ENCODE measurements at regions not wholly inside any gene's neighbourhood (a gene's known extent, or its start where the extent isn't known, plus 50 kb on each side); places are given as distances from the start of the nearest gene placed in this dataset.

GRCh38 chr4:144862210-144862609 is 216.3 kb downstream of the HHIP start:
- TF ChIP-seq, protein P1, sequence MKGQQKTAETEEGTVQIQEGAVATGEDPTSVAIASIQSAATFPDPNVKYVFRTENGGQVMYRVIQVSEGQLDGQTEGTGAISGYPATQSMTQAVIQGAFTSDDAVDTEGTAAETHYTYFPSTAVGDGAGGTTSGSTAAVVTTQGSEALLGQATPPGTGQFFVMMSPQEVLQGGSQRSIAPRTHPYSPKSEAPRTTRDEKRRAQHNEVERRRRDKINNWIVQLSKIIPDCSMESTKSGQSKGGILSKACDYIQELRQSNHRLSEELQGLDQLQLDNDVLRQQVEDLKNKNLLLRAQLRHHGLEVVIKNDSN (IDR thresholded peaks at IDR 0.05): no peak
- TF ChIP-seq TAF1 (IDR thresholded peaks at IDR 0.05; ENCODE audit: low read depth): no peak
- no peak for TF ChIP-seq EP300 (IDR thresholded peaks at IDR 0.05; ENCODE audit: borderline replicate concordance)
- no peak for TF ChIP-seq REST (IDR thresholded peaks at IDR 0.05; ENCODE audit: low read depth)
- TF ChIP-seq YY1 (IDR thresholded peaks at IDR 0.05; ENCODE audit: low read depth): no peak
- no peak for TF ChIP-seq CEBPB (IDR thresholded peaks at IDR 0.05)
- no peak for TF ChIP-seq RAD21 (IDR thresholded peaks at IDR 0.05; ENCODE audit: low read depth)
- TF ChIP-seq, protein P2, sequence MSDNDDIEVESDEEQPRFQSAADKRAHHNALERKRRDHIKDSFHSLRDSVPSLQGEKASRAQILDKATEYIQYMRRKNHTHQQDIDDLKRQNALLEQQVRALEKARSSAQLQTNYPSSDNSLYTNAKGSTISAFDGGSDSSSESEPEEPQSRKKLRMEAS (IDR thresholded peaks at IDR 0.05): no peak
- TF ChIP-seq ZBTB7A (IDR thresholded peaks at IDR 0.05; ENCODE audit: low read depth): no peak
- no peak for TF ChIP-seq TCF12 (IDR thresholded peaks at IDR 0.05; ENCODE audit: low read depth)
- TF ChIP-seq TEAD4 (IDR thresholded peaks at IDR 0.05): no peak
- TF ChIP-seq EGR1 (IDR thresholded peaks at IDR 0.05): no peak
- no peak for TF ChIP-seq NFIC (IDR thresholded peaks at IDR 0.05)

All from Ishikawa (cell line).